ENCODE measurements at regions not wholly inside any gene's neighbourhood (a gene's known extent, or its start where the extent isn't known, plus 50 kb on each side); places are given as distances from the start of the nearest gene placed in this dataset.

DNA sequence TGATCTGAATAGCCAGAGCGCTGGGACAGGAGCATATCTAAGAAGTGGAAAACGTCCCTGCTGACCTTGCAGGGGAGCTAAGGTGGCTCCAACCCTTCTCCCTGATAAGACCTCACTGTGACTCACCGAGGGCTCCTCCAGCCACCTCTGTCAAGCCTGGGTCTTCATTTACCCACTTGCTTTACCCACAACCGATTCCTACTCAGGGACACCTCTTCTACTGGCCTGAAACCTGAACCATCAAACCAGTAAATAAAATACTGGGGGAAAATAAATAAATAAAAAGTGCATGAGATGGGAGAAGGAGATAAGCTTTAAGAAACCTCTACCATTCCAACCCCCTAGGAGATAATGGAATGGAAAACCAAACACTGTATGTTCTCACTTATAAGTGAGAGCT, 80.2 kb upstream of the ALOX12 start (continued):
- TF ChIP-seq SOX6 (IDR thresholded peaks at IDR 0.05) (no peak), SOX6 (CRISPR knock-in tag; IDR thresholded peaks at IDR 0.05) (no peak), ZNF431 (CRISPR knock-in tag; IDR thresholded peaks at IDR 0.05; ENCODE audit: borderline replicate concordance, low read depth) (no peak), ZFP36L2 (CRISPR knock-in tag; IDR thresholded peaks at IDR 0.05) (no peak), GATAD2A (CRISPR knock-in tag; IDR thresholded peaks at IDR 0.05) (no peak), RARA (CRISPR knock-in tag; IDR thresholded peaks at IDR 0.05) (no peak), ZNF549 (CRISPR knock-in tag; IDR thresholded peaks at IDR 0.05) (no peak)
- TF ChIP-seq, protein P1, sequence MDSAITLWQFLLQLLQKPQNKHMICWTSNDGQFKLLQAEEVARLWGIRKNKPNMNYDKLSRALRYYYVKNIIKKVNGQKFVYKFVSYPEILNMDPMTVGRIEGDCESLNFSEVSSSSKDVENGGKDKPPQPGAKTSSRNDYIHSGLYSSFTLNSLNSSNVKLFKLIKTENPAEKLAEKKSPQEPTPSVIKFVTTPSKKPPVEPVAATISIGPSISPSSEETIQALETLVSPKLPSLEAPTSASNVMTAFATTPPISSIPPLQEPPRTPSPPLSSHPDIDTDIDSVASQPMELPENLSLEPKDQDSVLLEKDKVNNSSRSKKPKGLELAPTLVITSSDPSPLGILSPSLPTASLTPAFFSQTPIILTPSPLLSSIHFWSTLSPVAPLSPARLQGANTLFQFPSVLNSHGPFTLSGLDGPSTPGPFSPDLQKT (CRISPR knock-in tag; IDR thresholded peaks at IDR 0.05; ENCODE audit: borderline replicate concordance), result no peak
- TF ChIP-seq, protein P2, sequence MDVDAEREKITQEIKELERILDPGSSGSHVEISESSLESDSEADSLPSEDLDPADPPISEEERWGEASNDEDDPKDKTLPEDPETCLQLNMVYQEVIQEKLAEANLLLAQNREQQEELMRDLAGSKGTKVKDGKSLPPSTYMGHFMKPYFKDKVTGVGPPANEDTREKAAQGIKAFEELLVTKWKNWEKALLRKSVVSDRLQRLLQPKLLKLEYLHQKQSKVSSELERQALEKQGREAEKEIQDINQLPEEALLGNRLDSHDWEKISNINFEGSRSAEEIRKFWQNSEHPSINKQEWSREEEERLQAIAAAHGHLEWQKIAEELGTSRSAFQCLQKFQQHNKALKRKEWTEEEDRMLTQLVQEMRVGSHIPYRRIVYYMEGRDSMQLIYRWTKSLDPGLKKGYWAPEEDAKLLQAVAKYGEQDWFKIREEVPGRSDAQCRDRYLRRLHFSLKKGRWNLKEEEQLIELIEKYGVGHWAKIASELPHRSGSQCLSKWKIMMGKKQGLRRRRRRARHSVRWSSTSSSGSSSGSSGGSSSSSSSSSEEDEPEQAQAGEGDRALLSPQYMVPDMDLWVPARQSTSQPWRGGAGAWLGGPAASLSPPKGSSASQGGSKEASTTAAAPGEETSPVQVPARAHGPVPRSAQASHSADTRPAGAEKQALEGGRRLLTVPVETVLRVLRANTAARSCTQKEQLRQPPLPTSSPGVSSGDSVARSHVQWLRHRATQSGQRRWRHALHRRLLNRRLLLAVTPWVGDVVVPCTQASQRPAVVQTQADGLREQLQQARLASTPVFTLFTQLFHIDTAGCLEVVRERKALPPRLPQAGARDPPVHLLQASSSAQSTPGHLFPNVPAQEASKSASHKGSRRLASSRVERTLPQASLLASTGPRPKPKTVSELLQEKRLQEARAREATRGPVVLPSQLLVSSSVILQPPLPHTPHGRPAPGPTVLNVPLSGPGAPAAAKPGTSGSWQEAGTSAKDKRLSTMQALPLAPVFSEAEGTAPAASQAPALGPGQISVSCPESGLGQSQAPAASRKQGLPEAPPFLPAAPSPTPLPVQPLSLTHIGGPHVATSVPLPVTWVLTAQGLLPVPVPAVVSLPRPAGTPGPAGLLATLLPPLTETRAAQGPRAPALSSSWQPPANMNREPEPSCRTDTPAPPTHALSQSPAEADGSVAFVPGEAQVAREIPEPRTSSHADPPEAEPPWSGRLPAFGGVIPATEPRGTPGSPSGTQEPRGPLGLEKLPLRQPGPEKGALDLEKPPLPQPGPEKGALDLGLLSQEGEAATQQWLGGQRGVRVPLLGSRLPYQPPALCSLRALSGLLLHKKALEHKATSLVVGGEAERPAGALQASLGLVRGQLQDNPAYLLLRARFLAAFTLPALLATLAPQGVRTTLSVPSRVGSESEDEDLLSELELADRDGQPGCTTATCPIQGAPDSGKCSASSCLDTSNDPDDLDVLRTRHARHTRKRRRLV (CRISPR knock-in tag; IDR thresholded peaks at IDR 0.05), result no peak
- TF ChIP-seq, protein P3, sequence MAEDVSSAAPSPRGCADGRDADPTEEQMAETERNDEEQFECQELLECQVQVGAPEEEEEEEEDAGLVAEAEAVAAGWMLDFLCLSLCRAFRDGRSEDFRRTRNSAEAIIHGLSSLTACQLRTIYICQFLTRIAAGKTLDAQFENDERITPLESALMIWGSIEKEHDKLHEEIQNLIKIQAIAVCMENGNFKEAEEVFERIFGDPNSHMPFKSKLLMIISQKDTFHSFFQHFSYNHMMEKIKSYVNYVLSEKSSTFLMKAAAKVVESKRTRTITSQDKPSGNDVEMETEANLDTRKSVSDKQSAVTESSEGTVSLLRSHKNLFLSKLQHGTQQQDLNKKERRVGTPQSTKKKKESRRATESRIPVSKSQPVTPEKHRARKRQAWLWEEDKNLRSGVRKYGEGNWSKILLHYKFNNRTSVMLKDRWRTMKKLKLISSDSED (CRISPR knock-in tag; IDR thresholded peaks at IDR 0.05), result no peak

Measured in HepG2 (cell line).